Activated CD8-positive, alpha-beta memory T cell treated with anti-CD3 and anti-CD28 coated beads, Interleukin-2, amount 50 U/mL, for 48 hours (primary cell): ENCODE measurements at regions not wholly inside any gene's neighbourhood (a gene's known extent, or its start where the extent isn't known, plus 50 kb on each side); places are given as distances from the start of the nearest gene placed in this dataset.

Experiments used
- DNase-seq: peaks from one replicate; pipeline ENCODE4 v3.0.0-alpha.2; 2020

GRCh38 chr2:12127638-12128037 lies 381.2 kb downstream of the LPIN1 start:
- no peak for DNase-seq

DNA sequence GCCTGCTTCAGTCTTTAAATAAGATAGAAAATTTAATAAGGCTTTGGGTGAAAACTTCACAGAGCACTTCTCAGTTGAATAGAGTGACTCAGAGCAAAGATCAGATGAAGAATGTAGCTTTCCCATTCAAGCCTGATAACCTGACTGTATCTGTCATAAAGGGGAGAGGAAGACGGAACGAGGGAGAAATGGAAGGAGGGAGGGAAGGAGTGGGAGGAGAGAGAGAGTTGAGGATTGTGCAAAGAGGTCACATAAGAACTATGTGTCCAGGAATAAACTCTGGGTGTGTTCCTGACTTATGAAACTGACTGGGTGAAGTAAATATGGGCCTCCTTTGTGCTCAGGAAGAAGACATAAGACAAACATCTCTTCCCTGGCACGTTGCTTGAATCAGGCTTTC lies 385.5 kb downstream of the LPIN1 start:
- no peak for DNase-seq

DNA sequence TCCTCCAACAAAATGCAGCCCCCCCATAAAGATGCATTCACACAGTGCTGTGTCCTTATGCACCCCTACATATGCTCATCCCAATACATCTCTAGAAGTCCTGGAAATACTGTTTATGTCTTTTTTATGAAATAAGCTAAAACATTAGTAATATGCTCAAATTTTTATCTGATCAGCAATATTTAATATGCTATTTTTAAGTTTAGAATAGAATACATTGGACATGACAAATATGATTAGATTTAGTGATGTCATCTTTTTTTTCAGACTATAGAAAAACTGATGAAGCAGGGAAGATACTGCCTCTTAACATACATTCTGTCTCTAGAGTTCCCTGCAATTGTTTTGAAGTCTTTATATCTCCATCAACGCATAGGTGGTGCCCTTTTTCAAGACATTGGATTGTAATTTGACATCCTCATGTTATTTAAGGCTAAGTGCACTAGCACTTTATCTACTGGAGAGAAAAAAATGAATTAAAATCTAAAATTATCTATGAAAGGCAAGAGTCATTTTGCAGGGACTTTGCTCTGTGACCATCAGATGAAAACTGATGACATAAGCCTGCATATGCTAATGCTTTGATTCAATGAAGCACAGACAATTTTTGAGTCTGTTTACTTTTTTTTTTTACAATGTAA lies 395.3 kb downstream of the LPIN1 start:
- no peak for DNase-seq

DNA sequence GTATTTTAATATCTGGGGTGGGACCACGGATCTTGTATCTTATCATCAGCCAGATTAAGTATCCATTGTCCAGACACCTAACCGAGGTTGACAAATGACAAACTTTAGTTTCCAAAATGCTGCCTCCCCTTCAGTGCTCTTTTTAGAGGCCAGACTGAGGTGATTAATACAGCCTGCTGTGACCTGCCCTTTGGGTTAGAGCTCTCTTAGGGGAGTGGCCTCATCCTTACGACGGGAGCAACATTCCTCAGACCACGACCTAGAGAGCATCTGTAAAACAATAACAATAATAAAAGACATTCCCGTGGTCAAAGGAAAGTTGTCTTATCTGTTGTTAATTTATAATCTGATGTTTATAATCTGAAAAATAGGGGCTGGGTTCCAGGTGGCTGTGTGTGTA lies 405.3 kb downstream of the LPIN1 start:
- no peak for DNase-seq

DNA sequence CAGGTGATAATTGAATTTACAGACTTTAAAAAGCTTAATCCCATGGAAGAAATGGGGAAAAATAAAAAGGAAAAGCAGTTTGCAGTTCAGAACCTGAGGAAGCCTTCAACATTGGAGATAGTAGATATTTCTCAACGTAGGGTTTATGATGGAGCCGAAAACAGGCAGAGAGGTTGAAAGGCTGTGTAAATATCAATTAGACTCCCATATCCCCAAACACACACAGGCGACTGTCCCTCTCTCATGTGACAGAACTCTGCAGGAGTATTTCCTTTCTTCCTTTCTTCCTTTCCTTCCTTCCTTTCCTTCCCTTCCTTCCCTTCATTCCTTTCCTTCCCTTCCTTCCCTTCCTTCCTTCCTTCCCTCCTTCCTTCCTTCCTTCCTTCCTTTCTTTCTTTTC lies 406.5 kb downstream of the LPIN1 start:
- no peak for DNase-seq

GRCh38 chr2:12155303-12156051 lies 409.0 kb downstream of the LPIN1 start:
- no peak for DNase-seq

DNA sequence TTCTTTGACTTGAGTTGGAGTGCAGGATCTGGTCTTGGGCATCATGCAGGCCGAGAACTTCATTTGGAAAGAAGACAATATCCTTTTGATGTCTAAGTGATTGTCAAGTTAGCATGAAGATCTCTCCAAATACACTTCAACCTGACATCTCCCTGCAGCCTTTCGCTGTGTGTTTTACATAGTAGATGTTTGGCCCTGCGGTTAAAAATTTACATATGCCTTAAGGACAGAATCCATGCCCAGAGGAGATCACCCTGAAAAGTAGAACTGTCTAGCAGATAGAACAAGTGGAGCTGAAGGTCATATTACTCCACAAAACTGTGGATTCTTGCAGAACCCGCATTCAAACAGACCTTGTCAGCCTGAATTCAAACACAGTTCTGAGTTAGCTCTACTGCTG lies 409.9 kb downstream of the LPIN1 start:
- DNase-seq, result no peak

DNA sequence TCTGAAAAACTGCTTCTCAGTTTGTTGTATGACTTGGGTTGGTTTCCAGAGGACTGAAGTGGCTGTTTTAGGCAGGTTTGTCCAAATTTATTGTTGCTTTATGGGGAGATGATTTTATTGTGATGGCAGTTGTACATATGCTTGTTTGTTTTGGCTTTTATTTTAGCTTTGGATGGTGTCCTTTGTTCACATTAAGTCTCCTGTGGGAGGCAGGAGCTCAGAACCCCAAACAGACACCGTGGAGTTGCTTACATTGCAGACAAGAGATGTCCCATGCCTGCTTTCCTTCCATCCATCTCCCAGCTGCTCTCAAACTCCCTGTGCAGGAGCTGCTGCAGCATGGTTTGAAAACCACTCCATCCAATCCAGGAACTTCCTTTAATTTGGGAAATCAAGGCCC lies 414.7 kb downstream of the LPIN1 start:
- no peak for DNase-seq

- no peak for DNase-seq
Measured at GRCh38 chr2:12162269-12163247, 416.1 kb downstream of the LPIN1 start.

- no peak for DNase-seq
Measured at GRCh38 chr2:12163866-12164265, 417.4 kb downstream of the LPIN1 start.

DNA sequence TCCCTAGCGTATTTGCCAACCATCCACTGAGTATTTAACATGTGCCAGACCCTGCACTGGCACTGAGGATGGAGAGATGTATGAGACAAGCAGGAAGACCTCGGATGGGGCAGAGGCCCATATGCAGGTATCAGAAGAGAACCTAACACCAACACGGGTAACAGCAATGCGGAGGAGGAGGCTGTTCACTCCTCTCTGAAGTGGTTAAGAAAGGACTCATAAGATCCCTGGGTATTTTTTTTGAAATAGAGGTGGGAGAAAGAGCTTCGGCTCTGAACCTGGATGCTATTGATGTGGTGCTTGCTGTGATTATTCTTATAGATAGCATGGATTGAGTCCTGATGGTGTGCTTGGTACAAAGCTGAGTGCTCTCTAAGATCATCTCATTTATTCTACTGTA lies 418.3 kb downstream of the LPIN1 start:
- DNase-seq, result no peak

DNA sequence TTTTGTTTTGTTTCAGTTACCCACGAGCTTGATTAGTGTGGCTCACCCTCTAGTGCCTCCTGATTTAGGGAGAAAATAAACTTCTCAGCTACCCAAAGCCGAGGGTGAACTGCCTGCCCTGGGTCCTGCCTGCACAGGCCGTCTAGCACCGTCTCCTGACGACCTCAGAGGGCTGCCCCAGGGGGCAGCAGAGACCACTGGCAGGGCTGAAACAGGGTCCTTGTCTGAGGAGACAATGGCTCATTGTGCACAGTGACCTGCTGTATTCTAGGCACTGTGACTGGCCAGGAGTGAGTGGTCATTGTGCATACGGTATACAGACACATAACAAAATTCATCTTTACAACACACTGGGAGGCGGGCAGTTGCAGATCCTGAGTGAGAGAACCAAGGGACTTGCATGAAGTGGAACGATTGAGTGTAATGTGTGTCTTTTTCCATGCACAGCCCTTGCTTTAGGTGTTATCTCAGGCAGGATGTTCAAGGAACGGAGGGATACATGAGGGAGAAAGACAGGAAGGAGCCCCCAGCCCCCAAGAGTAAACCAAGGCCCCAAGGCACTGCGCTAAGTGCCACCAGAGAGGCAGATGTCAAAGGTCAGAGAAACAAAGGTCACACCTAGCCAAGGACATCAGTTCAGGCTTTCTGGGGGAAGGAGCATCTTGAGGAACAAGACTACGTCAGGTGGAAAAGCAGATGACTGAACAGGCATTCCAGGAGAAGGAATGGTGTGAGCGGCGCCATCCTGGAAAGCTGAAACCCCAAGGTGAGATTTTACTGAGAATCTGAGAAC lies 421.3 kb downstream of the LPIN1 start:
- no peak for DNase-seq

DNA sequence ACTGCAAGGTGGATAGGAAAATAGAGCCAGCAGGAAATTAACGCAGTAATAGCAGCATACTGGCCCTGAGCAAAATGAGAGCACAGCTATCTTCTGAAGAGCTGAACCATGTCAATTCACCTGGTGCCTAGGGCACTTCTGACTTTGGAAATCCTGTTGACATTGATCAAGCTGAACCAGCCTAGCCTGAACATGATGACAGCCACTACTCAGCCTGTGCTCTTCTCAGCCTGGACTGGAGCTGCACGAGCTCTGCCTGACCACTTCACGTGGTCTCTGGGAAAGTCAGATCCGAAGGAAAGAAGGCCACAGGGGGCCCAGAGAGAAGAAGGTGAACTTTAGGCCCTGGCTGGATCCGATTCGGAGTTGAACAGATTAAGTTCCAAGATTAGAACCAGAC lies 421.9 kb downstream of the LPIN1 start:
- no peak for DNase-seq

DNA sequence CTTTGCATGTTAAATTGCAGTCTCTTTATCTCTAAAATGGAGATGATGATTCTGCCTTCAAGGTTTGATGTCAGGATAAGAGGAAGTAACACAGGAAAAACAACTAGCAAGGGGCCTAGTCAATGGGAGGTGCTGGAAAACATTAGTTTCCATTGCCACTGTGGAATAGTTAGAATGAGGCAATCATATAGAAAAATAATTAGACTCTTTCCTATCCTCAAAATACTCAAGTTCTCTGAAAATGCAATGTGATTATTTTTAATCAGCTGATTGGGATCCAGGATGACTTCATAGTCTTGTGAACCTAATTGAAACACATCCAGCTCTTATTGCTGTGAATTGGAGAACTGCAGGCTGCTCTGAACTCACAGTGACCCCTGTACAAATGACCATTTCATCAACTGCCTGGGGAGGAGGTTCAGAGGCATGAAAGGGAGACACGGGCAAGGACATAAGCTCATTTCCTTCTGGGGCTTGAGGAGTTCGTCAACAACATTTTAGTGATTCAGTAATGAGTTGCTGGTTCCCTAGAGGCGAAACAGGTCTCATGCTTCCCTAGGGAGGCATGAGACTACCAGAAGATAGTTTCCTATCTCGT lies 422.5 kb downstream of the LPIN1 start:
- DNase-seq, result no peak

- DNase-seq, result no peak
Measured at GRCh38 chr2:12169721-12170120, 423.3 kb downstream of the LPIN1 start.

- no peak for DNase-seq
Measured at GRCh38 chr2:12170121-12170520, 423.7 kb downstream of the LPIN1 start.

GRCh38 chr2:12173271-12173942 lies 427.0 kb downstream of the LPIN1 start:
- DNase-seq, result no peak

DNA sequence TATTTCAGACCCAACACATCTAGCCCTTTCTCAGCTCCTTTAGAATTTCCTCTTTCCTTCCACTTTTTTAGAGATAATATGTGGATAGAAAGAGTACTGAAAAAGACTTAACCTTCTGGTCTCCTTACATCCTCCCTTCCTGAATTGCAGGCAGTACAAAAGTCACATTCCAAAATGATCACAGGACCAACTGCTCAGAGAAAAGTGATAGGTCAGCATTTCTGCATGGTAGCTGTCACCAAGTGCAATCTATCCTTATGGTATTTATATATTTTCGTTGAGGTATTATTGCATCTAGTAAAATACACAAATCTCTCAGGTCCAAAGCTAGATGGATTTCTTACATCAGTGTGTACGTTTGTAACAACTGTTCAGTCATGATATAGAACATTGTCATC lies 427.5 kb downstream of the LPIN1 start:
- DNase-seq, result no peak

DNA sequence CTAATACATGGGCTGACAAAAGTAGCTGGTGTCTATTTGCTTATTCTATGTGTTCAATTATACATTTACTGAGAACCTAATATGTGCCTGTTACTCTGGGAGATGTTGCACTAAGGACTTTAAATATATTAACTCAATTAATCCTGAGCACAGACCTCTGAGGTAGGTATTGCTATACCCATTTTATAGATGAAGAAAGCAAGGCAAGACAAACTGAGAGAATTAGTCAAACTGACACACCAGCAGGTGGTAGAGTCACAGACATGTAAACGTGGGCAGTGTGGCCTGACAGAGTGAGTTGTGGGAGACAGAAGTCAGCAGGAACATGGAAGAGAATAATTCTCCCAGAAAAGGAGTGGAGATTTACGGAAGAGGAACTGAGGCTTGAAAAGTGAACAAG lies 428.9 kb downstream of the LPIN1 start:
- no peak for DNase-seq

DNA sequence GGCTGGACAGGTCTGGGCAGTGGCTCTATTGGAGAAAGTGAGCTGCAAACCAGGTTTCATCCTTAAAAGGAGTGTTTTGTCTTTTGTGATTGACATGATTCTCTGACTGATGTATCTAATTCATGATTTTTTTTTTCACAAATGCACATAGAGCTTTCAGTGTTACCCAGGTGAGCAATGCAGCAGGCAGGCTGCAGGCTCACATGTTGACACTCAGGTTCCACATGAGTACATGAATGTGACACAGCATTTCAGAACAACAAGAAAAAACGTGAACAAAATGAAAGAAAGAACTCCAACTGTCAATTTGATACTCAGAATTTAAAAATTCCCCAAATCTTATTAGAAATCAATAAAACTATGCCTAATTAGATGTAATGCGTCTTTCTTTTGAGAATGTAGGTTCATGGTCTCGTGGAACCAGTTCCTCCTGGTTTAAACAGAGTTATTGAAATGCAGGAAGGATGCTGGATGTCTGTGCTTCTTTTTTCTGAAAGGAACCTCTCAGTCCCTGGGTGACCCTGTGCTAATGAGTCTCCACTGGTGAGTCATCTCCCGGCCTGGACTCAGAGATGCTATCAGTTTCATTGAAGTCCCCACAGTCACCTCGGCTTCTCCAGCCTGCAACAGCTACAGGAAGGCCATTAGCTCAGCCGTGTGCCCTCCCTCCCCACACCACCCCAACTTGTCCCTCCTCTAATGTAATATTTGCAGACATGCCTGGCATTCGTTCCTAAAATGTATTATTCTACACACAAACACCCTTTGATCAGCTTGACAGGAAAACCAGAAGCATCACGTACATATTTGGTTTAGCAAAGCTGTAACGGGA lies 430.4 kb downstream of the LPIN1 start:
- no peak for DNase-seq
